ENCODE measurements at regions not wholly inside any gene's neighbourhood (a gene's known extent, or its start where the extent isn't known, plus 50 kb on each side); places are given as distances from the start of the nearest gene placed in this dataset.

GRCh38 chr4:159476886-159477285 is 374.0 kb downstream of the RAPGEF2 start:
- TF ChIP-seq CTCF (IDR thresholded peaks at IDR 0.05; ENCODE audit: unreplicated experiment), result no peak
- H3K4me1 Mint-ChIP-seq (ENCODE audit: low read depth), result peaks cover 2% of the 10 kb centered on the region

GRCh38 chr4:159480826-159481225 is 377.9 kb downstream of the RAPGEF2 start:
- no peak for TF ChIP-seq CTCF (IDR thresholded peaks at IDR 0.05; ENCODE audit: unreplicated experiment)
- H3K27me3 Mint-ChIP-seq, result no peaks in the 10 kb centered on the region
- H3K4me1 Mint-ChIP-seq (ENCODE audit: low read depth), result peaks cover 23% of the 10 kb centered on the region
- H3K36me3 Mint-ChIP-seq (ENCODE audit: insufficient read depth), result no peaks in the 10 kb centered on the region
- DNase-seq (ENCODE audit: low spot score, unreplicated experiment), result no peak
- H3K9me3 Mint-ChIP-seq (ENCODE audit: low read depth), result no peaks in the 10 kb centered on the region
- H3K27ac Mint-ChIP-seq, result no peak overlapping the region
- no peak overlapping the region for H3K4me3 Mint-ChIP-seq (ENCODE audit: low read depth)

More at GRCh38 chr4:159476886-159477285, 374.0 kb downstream of the RAPGEF2 start:
- no peaks in the 10 kb centered on the region for H3K27me3 Mint-ChIP-seq
- no peak overlapping the region for H3K4me3 Mint-ChIP-seq (ENCODE audit: low read depth)
- no peak overlapping the region for H3K27ac Mint-ChIP-seq
- peaks cover 12% of the 10 kb centered on the region for H3K9me3 Mint-ChIP-seq (ENCODE audit: low read depth)
- H3K36me3 Mint-ChIP-seq (ENCODE audit: insufficient read depth), result no peaks in the 10 kb centered on the region
- no peak for DNase-seq (ENCODE audit: low spot score, unreplicated experiment)

- no peaks in the 10 kb centered on the region for H3K27me3 Mint-ChIP-seq
- peaks cover 23% of the 10 kb centered on the region for H3K4me1 Mint-ChIP-seq (ENCODE audit: low read depth)
- H3K36me3 Mint-ChIP-seq (ENCODE audit: insufficient read depth), result no peaks in the 10 kb centered on the region
- DNase-seq (ENCODE audit: low spot score, unreplicated experiment), result no peak
- H3K4me3 Mint-ChIP-seq (ENCODE audit: low read depth), result no peak overlapping the region
- no peak overlapping the region for H3K27ac Mint-ChIP-seq
- no peak for TF ChIP-seq CTCF (IDR thresholded peaks at IDR 0.05; ENCODE audit: unreplicated experiment)
- H3K9me3 Mint-ChIP-seq (ENCODE audit: low read depth), result no peaks in the 10 kb centered on the region
Measured at GRCh38 chr4:159481936-159482335, 379.1 kb downstream of the RAPGEF2 start.

- no peaks in the 10 kb centered on the region for H3K9me3 Mint-ChIP-seq (ENCODE audit: low read depth)
- peaks cover 6% of the 10 kb centered on the region for H3K27me3 Mint-ChIP-seq
- no peak overlapping the region for H3K27ac Mint-ChIP-seq
- DNase-seq (ENCODE audit: low spot score, unreplicated experiment), result no peak
- no peak for TF ChIP-seq CTCF (IDR thresholded peaks at IDR 0.05; ENCODE audit: unreplicated experiment)
- peaks cover 24% of the 10 kb centered on the region for H3K4me1 Mint-ChIP-seq (ENCODE audit: low read depth)
- H3K4me3 Mint-ChIP-seq (ENCODE audit: low read depth), result no peak overlapping the region
- no peaks in the 10 kb centered on the region for H3K36me3 Mint-ChIP-seq (ENCODE audit: insufficient read depth)
Measured at GRCh38 chr4:159483110-159483781, 380.4 kb downstream of the RAPGEF2 start.

DNA sequence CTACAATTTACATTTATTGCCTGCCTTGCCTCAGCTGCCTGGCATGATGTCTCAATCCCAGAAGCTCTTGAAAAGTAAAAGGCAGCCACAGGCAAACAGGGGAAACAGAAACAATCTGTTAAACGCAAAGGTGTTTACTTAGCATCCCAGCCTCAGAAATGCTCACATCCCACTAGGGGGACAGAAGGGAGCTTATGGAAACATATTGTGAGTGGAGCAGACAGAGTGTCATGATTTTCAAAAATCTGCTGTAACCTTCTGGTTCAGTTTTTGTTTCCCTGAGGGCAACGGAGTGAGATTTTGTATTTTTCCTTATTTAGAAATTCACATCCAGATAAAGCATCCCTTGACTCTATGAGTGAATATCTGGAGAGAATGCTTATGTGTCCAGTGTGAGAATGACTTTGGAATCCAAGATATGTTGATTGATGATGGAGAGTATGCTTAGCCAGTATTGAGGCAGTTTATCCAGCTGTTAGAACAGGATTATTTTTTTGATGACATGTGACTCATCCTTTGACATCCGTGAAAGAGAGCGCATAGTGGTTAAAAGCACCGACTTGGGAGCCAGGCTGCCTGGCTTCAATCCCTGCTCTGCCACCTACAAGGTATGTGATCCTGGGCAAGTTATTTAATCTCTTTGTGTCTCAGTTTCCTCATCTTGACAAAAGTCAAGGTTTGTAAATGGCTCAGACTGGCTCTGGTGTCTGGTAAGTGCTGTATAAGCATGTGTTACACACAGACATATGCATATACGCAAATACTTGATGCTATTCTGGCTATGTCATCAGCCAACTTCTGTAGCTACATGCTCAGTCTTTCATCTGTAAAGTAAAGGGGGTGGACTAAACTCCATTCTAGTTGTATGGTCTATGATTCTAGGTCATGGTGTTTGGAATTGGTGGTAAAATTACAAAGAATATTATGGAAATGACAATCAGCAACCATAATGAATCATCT is 381.2 kb downstream of the RAPGEF2 start:
- Mint-ChIP-seq H3K4me3 (ENCODE audit: low read depth) (no peak overlapping the region), H3K27me3 (peaks cover 12% of the 10 kb centered on the region), H3K9me3 (ENCODE audit: low read depth) (no peaks in the 10 kb centered on the region), H3K36me3 (ENCODE audit: insufficient read depth) (no peaks in the 10 kb centered on the region), H3K4me1 (ENCODE audit: low read depth) (peaks cover 23% of the 10 kb centered on the region), H3K27ac (no peak overlapping the region)
- no peak for DNase-seq (ENCODE audit: low spot score, unreplicated experiment)
- TF ChIP-seq CTCF (IDR thresholded peaks at IDR 0.05; ENCODE audit: unreplicated experiment), result peak; percentile 14

All from progenitor cell of endocrine pancreas (in vitro differentiated cells).